ENCODE measurements at regions not wholly inside any gene's neighbourhood (a gene's known extent, or its start where the extent isn't known, plus 50 kb on each side); places are given as distances from the start of the nearest gene placed in this dataset.

DNA sequence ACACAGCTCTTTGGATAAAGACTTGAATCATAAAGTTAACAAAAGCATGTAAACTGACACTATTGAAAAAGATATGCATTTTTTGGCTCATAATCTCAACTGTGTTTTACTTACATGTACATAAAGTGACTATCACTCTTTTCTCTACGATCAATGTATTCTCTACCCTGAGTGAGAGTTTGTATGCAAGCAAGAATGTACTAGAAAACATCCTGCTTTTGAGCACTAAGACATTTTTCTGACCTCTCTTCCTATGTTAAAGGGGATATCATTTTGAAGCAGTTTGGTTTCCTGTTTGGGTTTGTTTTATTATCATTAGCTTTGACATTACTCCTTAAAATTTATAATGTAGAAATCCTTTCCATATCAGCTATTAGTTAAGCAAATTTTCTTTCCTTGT, 910.8 kb downstream of the C6orf118 start:
- no peak for TF ChIP-seq CTCF (conservative IDR thresholded peaks at IDR 0.05; ENCODE audit: low read depth, low read length)
- no peak for TF ChIP-seq POLR2A (IDR thresholded peaks at IDR 0.05; ENCODE audit: low read depth, low read length)
- no peak for TF ChIP-seq RFX5 (IDR thresholded peaks at IDR 0.05; ENCODE audit: low read depth, low read length)
- TF ChIP-seq, protein P1, sequence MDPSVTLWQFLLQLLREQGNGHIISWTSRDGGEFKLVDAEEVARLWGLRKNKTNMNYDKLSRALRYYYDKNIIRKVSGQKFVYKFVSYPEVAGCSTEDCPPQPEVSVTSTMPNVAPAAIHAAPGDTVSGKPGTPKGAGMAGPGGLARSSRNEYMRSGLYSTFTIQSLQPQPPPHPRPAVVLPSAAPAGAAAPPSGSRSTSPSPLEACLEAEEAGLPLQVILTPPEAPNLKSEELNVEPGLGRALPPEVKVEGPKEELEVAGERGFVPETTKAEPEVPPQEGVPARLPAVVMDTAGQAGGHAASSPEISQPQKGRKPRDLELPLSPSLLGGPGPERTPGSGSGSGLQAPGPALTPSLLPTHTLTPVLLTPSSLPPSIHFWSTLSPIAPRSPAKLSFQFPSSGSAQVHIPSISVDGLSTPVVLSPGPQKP (IDR thresholded peaks at IDR 0.05; ENCODE audit: borderline replicate concordance, low read depth, low read length): no peak
- no peak for TF ChIP-seq MAFK (IDR thresholded peaks at IDR 0.05; ENCODE audit: low read depth, low read length)
- TF ChIP-seq BHLHE40 (IDR thresholded peaks at IDR 0.05; ENCODE audit: low read depth, low read length): no peak
- no peak for TF ChIP-seq MXI1 (IDR thresholded peaks at IDR 0.05; ENCODE audit: borderline replicate concordance, low read depth, low read length)
- TF ChIP-seq, protein P2, sequence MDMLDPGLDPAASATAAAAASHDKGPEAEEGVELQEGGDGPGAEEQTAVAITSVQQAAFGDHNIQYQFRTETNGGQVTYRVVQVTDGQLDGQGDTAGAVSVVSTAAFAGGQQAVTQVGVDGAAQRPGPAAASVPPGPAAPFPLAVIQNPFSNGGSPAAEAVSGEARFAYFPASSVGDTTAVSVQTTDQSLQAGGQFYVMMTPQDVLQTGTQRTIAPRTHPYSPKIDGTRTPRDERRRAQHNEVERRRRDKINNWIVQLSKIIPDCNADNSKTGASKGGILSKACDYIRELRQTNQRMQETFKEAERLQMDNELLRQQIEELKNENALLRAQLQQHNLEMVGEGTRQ (IDR thresholded peaks at IDR 0.05; ENCODE audit: low read depth, low read length): no peak
- TF ChIP-seq RCOR1 (IDR thresholded peaks at IDR 0.05; ENCODE audit: insufficient replicate concordance, low read length): no peak
- no peak for TF ChIP-seq CEBPB (IDR thresholded peaks at IDR 0.05; ENCODE audit: low read depth, low read length)
- TF ChIP-seq RAD21 (IDR thresholded peaks at IDR 0.05; ENCODE audit: low read length): no peak

All from IMR-90 (cell line).